Parathyroid adenoma (tissue), 2 donors: ENCODE measurements at regions not wholly inside any gene's neighbourhood (a gene's known extent, or its start where the extent isn't known, plus 50 kb on each side); places are given as distances from the start of the nearest gene placed in this dataset.
"Not testable (repeated sequence)": the region's sequence is repeated elsewhere in the genome, so short reads cannot be mapped to it uniquely, and the experiment has no call there.

Experiments
- H2AFZ ChIP-seq: fragments of 300-600 bp; sonication (generic); one replicate; pipeline ENCODE4 v1.7.0; 2017; ENCODE audit warnings: antibody characterized with exemption, mild to moderate bottlenecking
- H3K27ac ChIP-seq: fragments of 300-600 bp; sonication (generic); one replicate; pipeline ENCODE4 v1.7.0; 2017
- H3K27me3 ChIP-seq: fragments of 300-600 bp; sonication (generic); one replicate; pipeline ENCODE4 v1.7.0; 2017; ENCODE audit warnings: low read length; ENCODE audit not compliant: control insufficient read depth, insufficient read depth
- H3K36me3 ChIP-seq: fragments of 300-600 bp; sonication (generic); one replicate; pipeline ENCODE4 v1.7.0; 2017; ENCODE audit warnings: low read length; ENCODE audit not compliant: control insufficient read depth, insufficient read depth
- H3K4me1 ChIP-seq: fragments of 300-600 bp; sonication (generic); one replicate; pipeline ENCODE4 v1.7.0; 2017; ENCODE audit warnings: control low read depth
- H3K4me2 ChIP-seq: fragments of 300-600 bp; sonication (generic); one replicate; pipeline ENCODE4 v1.7.0; 2017; ENCODE audit warnings: low read length
- H3K4me3 ChIP-seq: fragments of 300-600 bp; sonication (generic); one replicate; pipeline ENCODE4 v1.7.0; 2017; ENCODE audit warnings: low read depth, low read length
- H3K79me2 ChIP-seq: fragments of 300-600 bp; sonication (generic); one replicate; pipeline ENCODE4 v1.7.0; 2017; ENCODE audit warnings: control low read depth
- H3K9ac ChIP-seq: fragments of 300-600 bp; sonication (generic); one replicate; pipeline ENCODE4 v1.7.0; 2017; ENCODE audit warnings: mild to moderate bottlenecking
- H3K9me3 ChIP-seq: fragments of 300-600 bp; sonication (generic); one replicate; pipeline ENCODE4 v1.7.0; 2017; ENCODE audit warnings: low read length; ENCODE audit not compliant: control insufficient read depth
- CTCF ChIP-seq: fragments of 300-600 bp; sonication (generic); IDR thresholded peaks from one replicate; pipeline ENCODE4 v1.7.0; 2017; ENCODE audit warnings: antibody characterized with exemption, mild to moderate bottlenecking
- donor health status: primary hyperparathyroidism.

DNA sequence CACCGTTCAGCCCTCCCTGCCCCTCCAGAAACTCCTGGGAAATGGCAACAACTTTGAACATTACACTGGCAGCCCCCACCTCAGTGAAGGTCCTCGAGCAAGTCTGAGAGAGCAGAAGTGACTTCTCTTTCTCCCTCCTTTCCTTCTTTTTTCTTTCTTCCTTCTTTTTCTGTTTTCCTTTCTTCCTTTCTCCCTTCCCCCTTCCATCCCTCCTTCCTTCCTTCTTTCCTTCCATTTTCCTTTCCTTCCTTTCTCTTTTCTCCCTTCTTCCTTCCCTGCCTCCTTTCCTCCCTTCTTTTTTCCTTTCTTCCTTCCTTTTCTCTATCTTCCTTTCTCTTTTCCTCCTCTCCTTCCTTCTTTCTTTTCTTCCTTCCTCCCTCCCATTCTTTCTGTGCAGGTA is 162.7 kb downstream of the UNC5CL start:
- Histone ChIP-seq H2AFZ (no peak overlapping the region), H3K27ac (no peak overlapping the region)

GRCh38 chr6:40874495-40874894 is 164.5 kb downstream of the UNC5CL start:
- Histone ChIP-seq H3K4me1 (no peaks in the 10 kb centered on the region), H3K27ac (no peak overlapping the region), H3K9me3 (no peaks in the 10 kb centered on the region), H3K79me2 (no peaks in the 10 kb centered on the region), H3K27me3 (no peaks in the 10 kb centered on the region), H2AFZ (no peak overlapping the region), H3K9ac (no peak overlapping the region), H3K4me2 (no peak overlapping the region), H3K36me3 (no peaks in the 10 kb centered on the region), H3K4me3 (no peak overlapping the region)
- no peak for TF ChIP-seq CTCF

More for the DNA sequence above, 162.7 kb downstream of the UNC5CL start:
- Histone ChIP-seq H3K79me2 (no peaks in the 10 kb centered on the region), H3K4me3 (no peak overlapping the region), H3K27me3 (no peaks in the 10 kb centered on the region), H3K4me2 (no peak overlapping the region), H3K4me1 (no peaks in the 10 kb centered on the region), H3K9me3 (no peaks in the 10 kb centered on the region), H3K36me3 (no peaks in the 10 kb centered on the region), H3K9ac (no peak overlapping the region)
- TF ChIP-seq CTCF = no peak

DNA sequence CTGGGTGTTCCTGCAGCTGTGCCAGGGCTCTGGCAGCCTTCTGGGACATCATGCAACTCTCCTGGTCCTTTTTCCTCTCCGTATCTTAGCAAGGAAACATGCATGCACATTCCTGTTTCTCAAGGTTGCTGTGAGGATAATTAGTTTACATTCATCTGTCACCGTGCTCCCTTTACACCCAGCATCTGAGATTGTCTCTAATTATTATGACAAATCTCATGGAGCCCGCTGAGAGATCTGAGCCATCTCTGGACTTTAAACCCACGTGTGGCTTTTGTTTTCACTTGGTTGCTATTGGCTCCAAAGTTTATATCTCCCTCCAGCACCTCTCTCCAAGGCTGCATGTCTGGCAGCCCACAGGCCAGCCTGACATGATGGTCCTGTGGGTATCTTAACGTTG is 167.6 kb downstream of the UNC5CL start:
- H2AFZ ChIP-seq = no peak overlapping the region
- no peaks in the 10 kb centered on the region for H3K9me3 ChIP-seq
- H3K27ac ChIP-seq = no peak overlapping the region
- no peaks in the 10 kb centered on the region for H3K36me3 ChIP-seq
- no peak for TF ChIP-seq CTCF
- no peak overlapping the region for H3K9ac ChIP-seq
- H3K4me1 ChIP-seq = no peaks in the 10 kb centered on the region
- no peak overlapping the region for H3K4me3 ChIP-seq
- H3K79me2 ChIP-seq = no peaks in the 10 kb centered on the region
- no peak overlapping the region for H3K4me2 ChIP-seq
- no peaks in the 10 kb centered on the region for H3K27me3 ChIP-seq

- not testable (repeated sequence) for H3K9ac ChIP-seq, H3K4me3 ChIP-seq, H3K4me2 ChIP-seq, H2AFZ ChIP-seq, H3K4me1 ChIP-seq, H3K27me3 ChIP-seq, H3K79me2 ChIP-seq, H3K9me3 ChIP-seq, H3K27ac ChIP-seq, H3K36me3 ChIP-seq
These were observed 170.7 kb downstream of the UNC5CL start for GRCh38 chr6:40868089-40868865.

- H3K9ac ChIP-seq, H3K4me2 ChIP-seq, H3K27me3 ChIP-seq, H3K4me3 ChIP-seq, H2AFZ ChIP-seq, H3K36me3 ChIP-seq, H3K4me1 ChIP-seq, H3K9me3 ChIP-seq, H3K79me2 ChIP-seq, H3K27ac ChIP-seq: not testable (repeated sequence)
These were observed 171.5 kb downstream of the UNC5CL start for GRCh38 chr6:40867527-40867926.

- H3K27ac ChIP-seq, H3K4me2 ChIP-seq, H3K9me3 ChIP-seq, H3K9ac ChIP-seq, H3K4me1 ChIP-seq, H3K4me3 ChIP-seq, H2AFZ ChIP-seq, H3K27me3 ChIP-seq, H3K36me3 ChIP-seq, H3K79me2 ChIP-seq: not testable (repeated sequence)
These were observed 173.8 kb downstream of the UNC5CL start for GRCh38 chr6:40865259-40865658.
